H1 (cell line): ENCODE measurements at regions not wholly inside any gene's neighbourhood (a gene's known extent, or its start where the extent isn't known, plus 50 kb on each side); places are given as distances from the start of the nearest gene placed in this dataset.
A peak's percentile ranks its signal among the peaks of the same experiment; 100 is the strongest.

Experiments used
- CTCF ChIA-PET: fragments of 300-600 bp; sonication (Branson Sonifier 250); formaldehyde crosslinking; loops from one replicate; lab custom pipeline; 2021; ENCODE audit not compliant: partially characterized antibody; lab: Charles Lee
- POLR2A ChIA-PET: fragments of 300-600 bp; sonication (Branson Sonifier 250); formaldehyde crosslinking; loops from one replicate; lab custom pipeline; 2021; ENCODE audit warnings: inconsistent platforms; ENCODE audit not compliant: partially characterized antibody; lab: Charles Lee
- DNase-seq, 2 experiments: peaks; one replicate each; pipeline versions ENCODE4 v3.0.0 to v3.0.0-alpha.2; 2010 to 2022; ENCODE audit warnings: low spot score in 2 of 2, low read depth in 1 of 2, mixed read lengths in 1 of 2
- FAIRE-seq: peaks from 2 replicates; lab custom pipeline; 2011; peaks lifted over from hg19 to GRCh38; lab: Jason Lieb, UNC
- H2AFZ ChIP-seq: 2 replicates; pipeline ENCODE4 v1.8.1; 2012; ENCODE audit warnings: low read length, inconsistent platforms
- H2AK5ac ChIP-seq: 2 replicates; pipeline ENCODE4 v1.6.1; 2013; ENCODE audit warnings: low read depth, low read length
- H2BK120ac ChIP-seq: replicated peaks from 2 replicates; pipeline ENCODE3; 2013; ENCODE audit warnings: low read depth, low read length, inconsistent platforms
- H2BK12ac ChIP-seq: 2 replicates; pipeline ENCODE4 v1.6.1; 2013; ENCODE audit warnings: low read depth, low read length
- H2BK15ac ChIP-seq: 2 replicates; pipeline ENCODE4 v1.6.1; 2013; ENCODE audit warnings: low read length
- H2BK20ac ChIP-seq: 2 replicates; pipeline ENCODE4 v1.6.1; 2013; ENCODE audit warnings: low read length
- H2BK5ac ChIP-seq: 2 replicates; pipeline ENCODE4 v1.6.1; 2013; ENCODE audit warnings: low read depth, low read length
- H3K14ac ChIP-seq: 2 replicates; pipeline ENCODE4 v1.6.1; 2013; ENCODE audit warnings: inconsistent platforms; ENCODE audit not compliant: insufficient read length
- H3K18ac ChIP-seq: 2 replicates; pipeline ENCODE4 v1.6.1; 2013; ENCODE audit warnings: low read length; ENCODE audit errors: extremely low read depth
- H3K23ac ChIP-seq: 2 replicates; pipeline ENCODE4 v1.6.1; 2013; ENCODE audit warnings: inconsistent platforms; ENCODE audit not compliant: insufficient read length
- H3K23me2 ChIP-seq: 2 replicates; pipeline ENCODE4 v1.6.1; 2013; ENCODE audit warnings: low read depth, low read length
- H3K27ac ChIP-seq: 2 replicates; pipeline ENCODE4 v1.6.1; 2011; ENCODE audit warnings: low read depth, low read length, inconsistent platforms
- H3K27me3 ChIP-seq, 4 experiments: replicated peaks in 1 of 4; 1 replicate in 1 of 4; 2 replicates in 3 of 4; pipeline versions ENCODE4 v1.6.1 to v1.8.1; 2011 to 2013; ENCODE audit warnings: low read length in 3 of 4, mild to moderate bottlenecking in 3 of 4, inconsistent platforms in 2 of 4, mixed read lengths in 2 of 4, moderate library complexity in 1 of 4; ENCODE audit not compliant: control insufficient read depth in 3 of 4, insufficient read depth in 3 of 4; ENCODE audit errors: extremely low read depth in 1 of 4
- H3K36me3 ChIP-seq, 4 experiments: 2 replicates each; pipeline versions ENCODE4 v1.6.1 to v1.8.1; 2011 to 2013; ENCODE audit warnings: mild to moderate bottlenecking in 4 of 4, low read length in 3 of 4, moderate library complexity in 2 of 4, control low read depth in 1 of 4, inconsistent platforms in 1 of 4; ENCODE audit not compliant: insufficient read depth in 4 of 4, control insufficient read depth in 2 of 4
- H3K4ac ChIP-seq: replicated peaks from 2 replicates; pipeline ENCODE3; 2013; ENCODE audit warnings: low read length, low read depth, mixed read lengths, inconsistent platforms; ENCODE audit not compliant: insufficient read length
- H3K4me1 ChIP-seq, 4 experiments: replicated peaks in 1 of 4; 1 replicate in 1 of 4; 2 replicates in 3 of 4; pipeline versions ENCODE4 v1.6.1 to v1.8.1; 2011 to 2013; ENCODE audit warnings: low read length in 3 of 4, inconsistent platforms in 2 of 4, mixed read lengths in 1 of 4; ENCODE audit not compliant: insufficient read depth in 4 of 4, control insufficient read depth in 3 of 4
- H3K4me2 ChIP-seq, 2 experiments: 2 replicates each; pipeline versions ENCODE4 v1.6.1 to v1.8.1; 2011 to 2013; ENCODE audit warnings: low read depth in 2 of 2, low read length in 2 of 2, control low read depth in 1 of 2, inconsistent platforms in 1 of 2, mild to moderate bottlenecking in 1 of 2; ENCODE audit not compliant: insufficient read depth in 1 of 2
- H3K4me3 ChIP-seq, 4 experiments: fragments of 200-600, 300-600 bp in 1 of 4; sonication (generic), shearing (Covaris generic), sonication (Bioruptor Twin) in 1 of 4; 2 replicates each; pipeline versions ENCODE4 v1.5.1 to v1.8.1; 2011 to 2016; ENCODE audit warnings: low read length in 4 of 4, low read depth in 3 of 4, control low read depth in 2 of 4, inconsistent platforms in 2 of 4, mild to moderate bottlenecking in 2 of 4, mixed read lengths in 1 of 4, moderate library complexity in 1 of 4; ENCODE audit not compliant: insufficient read depth in 2 of 4; ENCODE audit errors: extremely low read depth in 1 of 4
- H3K56ac ChIP-seq: replicated peaks from 2 replicates; pipeline ENCODE3; 2013; ENCODE audit warnings: low read depth, mild to moderate bottlenecking, mixed read lengths, low read length, inconsistent platforms; ENCODE audit not compliant: insufficient read length
- H3K79me1 ChIP-seq: 2 replicates; pipeline ENCODE4 v1.6.1; 2013; ENCODE audit warnings: low read depth, low read length, control low read depth
- H3K79me2 ChIP-seq, 2 experiments: 2 replicates each; pipeline versions ENCODE4 v1.6.1 to v1.8.1; 2012 to 2013; ENCODE audit warnings: low read length in 2 of 2, mild to moderate bottlenecking in 2 of 2, inconsistent platforms in 1 of 2; ENCODE audit not compliant: insufficient read depth in 2 of 2, control insufficient read depth in 1 of 2
- H3K9ac ChIP-seq, 4 experiments: replicated peaks in 1 of 4; 1 replicate in 1 of 4; 2 replicates in 3 of 4; pipeline versions ENCODE4 v1.6.1 to v1.8.1; 2011 to 2013; ENCODE audit warnings: low read depth in 3 of 4, low read length in 3 of 4, control low read depth in 2 of 4, mild to moderate bottlenecking in 2 of 4, moderate library complexity in 2 of 4, inconsistent platforms in 1 of 4; ENCODE audit errors: extremely low read depth in 1 of 4
- H3K9me3 ChIP-seq, 2 experiments: 2 replicates each; pipeline versions ENCODE4 v1.6.1 to v1.8.1; 2012 to 2013; ENCODE audit warnings: mild to moderate bottlenecking in 2 of 2, moderate library complexity in 2 of 2, control low read depth in 1 of 2, inconsistent platforms in 1 of 2, low read depth in 1 of 2, low read length in 1 of 2, mixed read lengths in 1 of 2; ENCODE audit not compliant: insufficient read depth in 2 of 2
- H4K20me1 ChIP-seq, 2 experiments: replicated peaks in 1 of 2; 2 replicates each; pipeline versions ENCODE3 to v1.8.1; 2011 to 2013; ENCODE audit warnings: inconsistent platforms in 2 of 2, low read length in 2 of 2, mild to moderate bottlenecking in 1 of 2; ENCODE audit not compliant: insufficient read depth in 2 of 2, control insufficient read depth in 1 of 2
- H4K5ac ChIP-seq: 2 replicates; pipeline ENCODE4 v1.6.1; 2013; ENCODE audit warnings: low read length, low read depth, mixed read lengths, inconsistent platforms; ENCODE audit not compliant: insufficient read length
- H4K8ac ChIP-seq: 2 replicates; pipeline ENCODE4 v1.8.0; 2013; ENCODE audit warnings: mild to moderate bottlenecking, moderate library complexity, low read length, inconsistent platforms; ENCODE audit not compliant: insufficient read depth; ENCODE audit errors: extremely low read depth
- H4K91ac ChIP-seq: replicated peaks from 2 replicates; pipeline ENCODE3; 2013; ENCODE audit warnings: low read length, mixed read lengths, inconsistent platforms; ENCODE audit not compliant: insufficient read length
- ASH2L ChIP-seq: fragments of 200-600, 300-600 bp; sonication (generic); IDR thresholded peaks from one replicate; pipeline ENCODE4 v1.7.1; 2017; ENCODE audit warnings: low read length
- CTCF ChIP-seq, 3 experiments: IDR thresholded peaks; 1 replicate in 2 of 3; 2 replicates in 1 of 3; pipeline versions ENCODE4 v1.5.1 to v1.6.1; 2011; ENCODE audit warnings: low read length in 3 of 3, mild to moderate bottlenecking in 3 of 3, inconsistent platforms in 2 of 3, low read depth in 1 of 3, moderate library complexity in 1 of 3; ENCODE audit not compliant: insufficient read depth in 1 of 3; ENCODE audit errors: control extremely low read depth in 1 of 3
- EP300 ChIP-seq, 2 experiments: IDR thresholded peaks; 1 replicate in 1 of 2; 2 replicates in 1 of 2; pipeline ENCODE4 v1.6.1; 2011 to 2012; ENCODE audit warnings: low read depth in 2 of 2, low read length in 2 of 2, mild to moderate bottlenecking in 2 of 2, borderline replicate concordance in 1 of 2, inconsistent platforms in 1 of 2, moderate library complexity in 1 of 2
- KDM5A ChIP-seq: fragments of 200-600 bp; IDR thresholded peaks from 2 replicates; pipeline ENCODE4 v1.7.1; 2012; ENCODE audit warnings: mild to moderate bottlenecking, low read length, inconsistent platforms, mixed read lengths
- TCF12 ChIP-seq: IDR thresholded peaks from 2 replicates; pipeline ENCODE4 v1.6.1; 2011; ENCODE audit warnings: low read depth, mild to moderate bottlenecking, low read length
- YY1 ChIP-seq: IDR thresholded peaks from 2 replicates; pipeline ENCODE4 v1.6.1; 2011; ENCODE audit warnings: low read depth, mild to moderate bottlenecking, low read length
- WGBS, 2 experiments: shearing (Covaris generic) in 1 of 2; methylation state at CpG; one replicate each; pipeline versions ENCODE4 v1.1.6 to v1.1.7; 2013 to 2015; ENCODE audit warnings: low lambda C conversion rate in 2 of 2, mixed read lengths in 2 of 2, inconsistent platforms in 1 of 2, low coverage in 1 of 2, missing lambda C conversion rate in 1 of 2; ENCODE audit not compliant: insufficient replicate concordance in 2 of 2, insufficient coverage in 1 of 2, insufficient read length in 1 of 2; ENCODE audit errors: extremely low coverage in 1 of 2, missing lambda C conversion rate in 1 of 2; 5-methylcytosine and 5-hydroxymethylcytosine counted together

- Histone ChIP-seq H3K18ac (no peak overlapping the region), H2BK12ac (no peak overlapping the region), H4K8ac (no peak overlapping the region), H2BK120ac (no peak overlapping the region), H3K4me2 (no peak overlapping the region), H2BK5ac (no peak overlapping the region), H3K23me2 (no peaks in the 10 kb centered on the region), H3K4ac (no peak overlapping the region), H3K56ac (no peak overlapping the region), H4K20me1 (no peaks in the 10 kb centered on the region), H3K27me3 (no peaks in the 10 kb centered on the region), H2AK5ac (no peak overlapping the region), H4K5ac (no peak overlapping the region), H3K23ac (no peak overlapping the region), H3K36me3 (no peaks in the 10 kb centered on the region), H3K9me3 (0 out of 4 replicates have a peak, but pooled peaks cover 0 to 5% of the 10 kb centered on the region in 2 experiments), H3K79me1 (no peaks in the 10 kb centered on the region), H3K27ac (no peak overlapping the region), H3K4me1 (no peaks in the 10 kb centered on the region), H3K14ac (no peak overlapping the region), H4K91ac (no peak overlapping the region), H3K79me2 (no peaks in the 10 kb centered on the region), H3K9ac (no peak overlapping the region), H2AFZ (0 out of 2 replicates have a peak overlapping the region, but pooled peaks have one; percentile 47), H3K4me3 (no peak overlapping the region), H2BK15ac (no peak overlapping the region), H2BK20ac (no peak overlapping the region)
- DNase-seq (no peak), FAIRE-seq (no peak)
- WGBS, 2 experiments, result 79% methylated on average over 3 of the region's 3 CpGs; no CpG with 5 or more reads in 1 of the 2 experiments
- no peak for TF ChIP-seq EP300 (IDR thresholded peaks at IDR 0.05; ENCODE audit: borderline replicate concordance in 1 of 2, low read depth in 2 of 2, low read length in 2 of 2)
- TF ChIP-seq YY1, result no peak
- TF ChIP-seq KDM5A, result no peak
- TF ChIP-seq ASH2L, result no peak
- no peak for TF ChIP-seq CTCF (IDR thresholded peaks at IDR 0.05; ENCODE audit: control extremely low read depth in 1 of 3, insufficient read depth in 1 of 3, low read depth in 1 of 3, low read length in 3 of 3)
- no peak for TF ChIP-seq TCF12
- ChIA-PET CTCF (interaction anchor here (1.2 to 1.5 kb wide), 2 partner anchors 12 to 22 kb away, joined by 3 to 4 read pairs; no protein-coding TSS in a partner anchor), POLR2A (interaction anchor here (1.1 kb wide), 1 partner anchor 22 kb away, joined by 3 read pairs; no protein-coding TSS in a partner anchor)
Measured at GRCh38 chr6:20313051-20313450, 88.6 kb upstream of the E2F3 start.
